Adrenal gland (tissue), 5 donors: ENCODE measurements at regions not wholly inside any gene's neighbourhood (a gene's known extent, or its start where the extent isn't known, plus 50 kb on each side); places are given as distances from the start of the nearest gene placed in this dataset.

Experiments
- CTCF ChIP-seq, 6 experiments: fragments of 450-650 bp in 4 of 6; fragments of 200-600 bp in 2 of 6; sonication (generic) in 1 of 6; IDR thresholded peaks; 1 replicate in 5 of 6; 2 replicates in 1 of 6; pipeline versions ENCODE4 v1.5.1 to v1.8.0; 2016 to 2021; ENCODE audit warnings: antibody characterized with exemption in 6 of 6, mild to moderate bottlenecking in 2 of 6, moderate library complexity in 1 of 6
- POLR2A ChIP-seq, 2 donors: fragments of 450-650 bp; IDR thresholded peaks; one replicate each; pipeline ENCODE4 v1.6.1; 2017; ENCODE audit warnings: antibody characterized with exemption in 2 of 2, mild to moderate bottlenecking in 2 of 2, moderate library complexity in 1 of 2
- donor health status: DM: no; HTN: no; CAD: no.

GRCh38 chr9:87792831-87793288, 66.9 kb downstream of the CTSL start:
- TF ChIP-seq CTCF (IDR thresholded peaks at IDR 0.05), result peak in 2 of 6 experiments; percentile 27 to 31
- TF ChIP-seq POLR2A (IDR thresholded peaks at IDR 0.05), result no peak
